ENCODE measurements at regions not wholly inside any gene's neighbourhood (a gene's known extent, or its start where the extent isn't known, plus 50 kb on each side); places are given as distances from the start of the nearest gene placed in this dataset.

DNA sequence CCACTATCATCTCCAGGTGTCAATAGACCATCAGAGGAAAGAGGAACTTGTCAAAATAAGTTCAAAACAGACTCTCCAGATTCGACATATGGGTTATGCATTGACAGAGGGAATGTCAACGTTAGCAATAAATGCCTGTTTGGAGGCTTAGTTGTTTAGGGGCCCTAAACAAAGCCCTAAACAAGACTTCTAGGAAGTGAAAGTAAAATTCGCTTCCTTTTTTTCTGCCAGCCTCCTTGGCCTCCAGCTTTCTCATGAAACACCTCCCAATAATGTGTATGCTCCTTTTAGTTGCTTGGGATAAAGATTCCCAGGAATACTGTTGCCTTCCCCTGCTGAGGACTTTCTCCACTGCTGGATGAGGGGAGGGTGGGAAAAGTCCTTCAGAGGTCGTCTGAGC is 70.9 kb upstream of the ARNT2 start:
- H3K27ac Mint-ChIP-seq (ENCODE audit: low read depth, unreplicated experiment), result no peak overlapping the region
- H3K27me3 Mint-ChIP-seq (ENCODE audit: insufficient read depth, unreplicated experiment), result peaks cover 44% of the 10 kb centered on the region
- no TSS peak for BruUV-seq (replicated peaks)
- TF ChIP-seq, protein P1, sequence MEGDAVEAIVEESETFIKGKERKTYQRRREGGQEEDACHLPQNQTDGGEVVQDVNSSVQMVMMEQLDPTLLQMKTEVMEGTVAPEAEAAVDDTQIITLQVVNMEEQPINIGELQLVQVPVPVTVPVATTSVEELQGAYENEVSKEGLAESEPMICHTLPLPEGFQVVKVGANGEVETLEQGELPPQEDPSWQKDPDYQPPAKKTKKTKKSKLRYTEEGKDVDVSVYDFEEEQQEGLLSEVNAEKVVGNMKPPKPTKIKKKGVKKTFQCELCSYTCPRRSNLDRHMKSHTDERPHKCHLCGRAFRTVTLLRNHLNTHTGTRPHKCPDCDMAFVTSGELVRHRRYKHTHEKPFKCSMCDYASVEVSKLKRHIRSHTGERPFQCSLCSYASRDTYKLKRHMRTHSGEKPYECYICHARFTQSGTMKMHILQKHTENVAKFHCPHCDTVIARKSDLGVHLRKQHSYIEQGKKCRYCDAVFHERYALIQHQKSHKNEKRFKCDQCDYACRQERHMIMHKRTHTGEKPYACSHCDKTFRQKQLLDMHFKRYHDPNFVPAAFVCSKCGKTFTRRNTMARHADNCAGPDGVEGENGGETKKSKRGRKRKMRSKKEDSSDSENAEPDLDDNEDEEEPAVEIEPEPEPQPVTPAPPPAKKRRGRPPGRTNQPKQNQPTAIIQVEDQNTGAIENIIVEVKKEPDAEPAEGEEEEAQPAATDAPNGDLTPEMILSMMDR (IDR thresholded peaks at IDR 0.05; ENCODE audit: unreplicated experiment), result no peak
- DNase-seq (ENCODE audit: unreplicated experiment), result no peak
- no peak overlapping the region for H3K4me3 Mint-ChIP-seq (ENCODE audit: unreplicated experiment)
- no peaks in the 10 kb centered on the region for H3K9me3 Mint-ChIP-seq (ENCODE audit: unreplicated experiment)
- no peaks in the 10 kb centered on the region for H3K4me1 Mint-ChIP-seq (ENCODE audit: insufficient read depth, unreplicated experiment)
- POLR2A ChIA-PET, result interaction anchor here (0.7 kb wide), 1 partner anchor 12 kb away, joined by 3 read pairs; no protein-coding TSS in a partner anchor
- CTCF ChIA-PET, result interaction anchor here (0.6 kb wide), 1 partner anchor 17 kb away, joined by 3 read pairs; no protein-coding TSS in a partner anchor
- H3K36me3 Mint-ChIP-seq (ENCODE audit: insufficient read depth, unreplicated experiment), result no peaks in the 10 kb centered on the region
- intact Hi-C loops (cut with micrococcal nuclease), result no loop called here

DNA sequence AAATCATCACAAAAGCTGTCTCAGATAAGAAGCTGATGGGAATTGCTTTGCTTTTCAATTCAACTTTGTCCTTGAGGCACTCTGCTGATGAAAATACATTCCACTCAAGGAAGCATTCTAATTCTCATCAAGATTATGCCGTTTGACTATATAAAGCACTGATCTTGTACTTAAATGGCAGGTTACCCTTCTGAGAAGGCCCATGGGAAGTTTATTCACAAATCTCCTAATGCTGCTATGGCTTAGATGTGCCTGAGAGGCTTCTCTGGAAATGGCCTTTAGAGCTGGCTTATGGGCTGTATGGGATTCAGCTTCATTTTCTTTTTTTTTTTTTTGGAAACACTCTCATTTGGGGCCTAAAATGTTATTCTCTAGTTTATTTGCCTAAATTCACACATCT is 69.7 kb upstream of the ARNT2 start:
- ChIA-PET POLR2A (no interaction called here), CTCF (no interaction called here)
- BruUV-seq (replicated peaks), result no TSS peak

DNA sequence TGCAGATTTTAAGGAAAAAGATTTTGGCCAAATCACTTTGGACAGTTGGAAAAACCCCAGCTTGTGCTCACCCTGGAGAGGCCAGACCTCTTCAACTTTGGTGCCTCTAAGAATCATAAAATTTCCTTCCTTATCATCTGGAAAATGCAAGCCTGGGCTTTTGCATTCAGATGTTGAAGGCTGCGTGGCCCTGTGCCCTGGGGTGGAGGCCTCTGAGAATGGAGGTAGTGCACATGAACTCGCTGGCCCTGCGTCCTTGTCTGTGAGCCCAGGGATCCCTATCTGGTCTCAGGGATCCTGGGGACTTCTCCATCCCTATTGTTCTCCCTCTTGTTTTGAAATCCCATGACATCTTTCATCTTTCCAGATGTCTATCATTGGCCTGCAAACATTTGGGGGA is 64.6 kb upstream of the ARNT2 start:
- peaks cover 92% of the 10 kb centered on the region for H3K27me3 Mint-ChIP-seq (ENCODE audit: insufficient read depth, unreplicated experiment)
- CTCF ChIA-PET, result interaction anchor here (1.6 kb wide), 1 partner anchor 30 kb away, joined by 7 read pairs; no protein-coding TSS in a partner anchor
- no TSS peak for BruUV-seq (replicated peaks)
- POLR2A ChIA-PET, result no interaction called here
- H3K9me3 Mint-ChIP-seq (ENCODE audit: unreplicated experiment), result no peaks in the 10 kb centered on the region
- no peak overlapping the region for H3K27ac Mint-ChIP-seq (ENCODE audit: low read depth, unreplicated experiment)
- no peaks in the 10 kb centered on the region for H3K4me1 Mint-ChIP-seq (ENCODE audit: insufficient read depth, unreplicated experiment)
- no peak for DNase-seq (ENCODE audit: unreplicated experiment)
- TF ChIP-seq, protein P1 (IDR thresholded peaks at IDR 0.05; ENCODE audit: unreplicated experiment), result no peak
- H3K4me3 Mint-ChIP-seq (ENCODE audit: unreplicated experiment), result no peak overlapping the region
- intact Hi-C loops (cut with micrococcal nuclease), result no loop called here
- no peaks in the 10 kb centered on the region for H3K36me3 Mint-ChIP-seq (ENCODE audit: insufficient read depth, unreplicated experiment)

More for the DNA sequence above, 69.7 kb upstream of the ARNT2 start:
- Mint-ChIP-seq H3K36me3 (ENCODE audit: insufficient read depth, unreplicated experiment) (no peaks in the 10 kb centered on the region), H3K9me3 (ENCODE audit: unreplicated experiment) (no peaks in the 10 kb centered on the region), H3K27me3 (ENCODE audit: insufficient read depth, unreplicated experiment) (peaks cover 47% of the 10 kb centered on the region), H3K27ac (ENCODE audit: low read depth, unreplicated experiment) (no peak overlapping the region), H3K4me1 (ENCODE audit: insufficient read depth, unreplicated experiment) (no peaks in the 10 kb centered on the region), H3K4me3 (ENCODE audit: unreplicated experiment) (no peak overlapping the region)
- TF ChIP-seq, protein P1 (IDR thresholded peaks at IDR 0.05; ENCODE audit: unreplicated experiment), result no peak
- intact Hi-C loops (cut with micrococcal nuclease), result no loop called here
- no peak for DNase-seq (ENCODE audit: unreplicated experiment)

DNA sequence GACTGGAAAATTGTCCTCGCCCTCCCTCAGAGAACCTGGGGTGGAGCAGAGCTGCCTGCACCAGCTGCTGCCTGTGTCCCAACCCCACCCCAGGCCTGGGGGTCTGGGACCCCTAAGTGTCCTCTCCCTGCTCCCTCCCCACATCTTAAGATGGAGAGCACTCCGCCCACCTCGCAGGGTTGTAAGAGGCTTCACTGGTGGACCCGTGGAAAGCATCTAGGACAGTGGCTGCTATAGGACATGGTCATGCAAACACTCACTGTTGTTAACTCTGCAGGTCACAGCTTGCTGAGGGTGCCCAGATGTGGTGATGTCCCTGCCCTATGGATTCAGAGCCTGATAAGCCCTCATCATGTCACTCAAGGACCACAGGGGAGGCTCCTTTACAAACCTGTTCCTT is 62.0 kb upstream of the ARNT2 start:
- H3K27ac Mint-ChIP-seq (ENCODE audit: low read depth, unreplicated experiment), result no peak overlapping the region

More for the DNA sequence above, 62.0 kb upstream of the ARNT2 start:
- TF ChIP-seq, protein P1 (IDR thresholded peaks at IDR 0.05; ENCODE audit: unreplicated experiment), result no peak
- Mint-ChIP-seq H3K4me1 (ENCODE audit: insufficient read depth, unreplicated experiment) (no peaks in the 10 kb centered on the region), H3K9me3 (ENCODE audit: unreplicated experiment) (no peaks in the 10 kb centered on the region), H3K4me3 (ENCODE audit: unreplicated experiment) (no peak overlapping the region), H3K36me3 (ENCODE audit: insufficient read depth, unreplicated experiment) (no peaks in the 10 kb centered on the region), H3K27me3 (ENCODE audit: insufficient read depth, unreplicated experiment) (peaks cover 92% of the 10 kb centered on the region)
- ChIA-PET POLR2A (interaction anchor here (0.6 kb wide), 1 partner anchor 23 kb away, joined by 3 read pairs; no protein-coding TSS in a partner anchor), CTCF (interaction anchor here (0.7 kb wide), 1 partner anchor 750 kb away, joined by 5 read pairs; no protein-coding TSS in a partner anchor)
- no peak for DNase-seq (ENCODE audit: unreplicated experiment)
- no TSS peak for BruUV-seq (replicated peaks)
- intact Hi-C loops (cut with micrococcal nuclease), result no loop called here
